ENCODE measurements at regions not wholly inside any gene's neighbourhood (a gene's known extent, or its start where the extent isn't known, plus 50 kb on each side); places are given as distances from the start of the nearest gene placed in this dataset.

GRCh38 chr2:65799141-65799854, 366.9 kb upstream of the SPRED2 start:
- peak in 5 of 8 experiments; percentile 21 to 58 (median 29) for ATAC-seq (replicated peaks in 6 of 8)
- peaks cover 38 to 41% of the 10 kb centered on the region in 2 donors for H3K4me1 ChIP-seq (replicated peaks in 1 of 2)
- H3K4me3 ChIP-seq, result no peak overlapping the region
- in situ Hi-C loops (cut with MboI; ENCODE audit: low pct_unique_long_range_greater_than_20kb in 2 of 9, low sequenced_read_pairs in 9 of 9, unreplicated experiment in 9 of 9), result no loop called here
- WGBS, 10 experiments, result 21 to 100% (median 64%) methylated on average over 1 to 5 of the region's 5 CpGs; no CpG with 5 or more reads in 1 of the 10 experiments
- H3K27ac ChIP-seq, result no peak overlapping the region

- WGBS, 10 experiments, result 37 to 100% (median 70%) methylated on average over 1 to 11 of the region's 11 CpGs; no CpG with 5 or more reads in 4 of the 10 experiments
- in situ Hi-C loops (cut with MboI; ENCODE audit: low pct_unique_long_range_greater_than_20kb in 2 of 9, low sequenced_read_pairs in 9 of 9, unreplicated experiment in 9 of 9), result no loop called here
- no peak overlapping the region for H3K27ac ChIP-seq
- H3K4me1 ChIP-seq (replicated peaks in 1 of 2), result peaks cover 38 to 41% of the 10 kb centered on the region in 2 donors
- no peak overlapping the region for H3K4me3 ChIP-seq
- peak in 2 of 8 experiments; percentile 26 to 30 for ATAC-seq (replicated peaks in 6 of 8)
Measured at GRCh38 chr2:65798641-65799040, 366.2 kb upstream of the SPRED2 start.

GRCh38 chr2:65794994-65795393, 362.6 kb upstream of the SPRED2 start:
- 53 to 100% (median 100%) methylated on average over 1 to 4 of the region's 4 CpGs; no CpG with 5 or more reads in 1 of the 10 experiments for WGBS, 10 experiments
- Histone ChIP-seq H3K27ac (no peak overlapping the region), H3K4me3 (no peak overlapping the region), H3K4me1 (replicated peaks in 1 of 2) (peaks cover 43 to 49% of the 10 kb centered on the region in 2 donors)
- ATAC-seq (replicated peaks in 6 of 8), result no peak
- in situ Hi-C loops (cut with MboI; ENCODE audit: low pct_unique_long_range_greater_than_20kb in 2 of 9, low sequenced_read_pairs in 9 of 9, unreplicated experiment in 9 of 9), result no loop called here

- H3K4me3 ChIP-seq, result no peak overlapping the region
- in situ Hi-C loops (cut with MboI; ENCODE audit: low pct_unique_long_range_greater_than_20kb in 2 of 9, low sequenced_read_pairs in 9 of 9, unreplicated experiment in 9 of 9), result no loop called here
- peak in 5 of 8 experiments; percentile 74 to 87 (median 82) for ATAC-seq (replicated peaks in 6 of 8)
- WGBS, 10 experiments, result 12 to 94% (median 38%) methylated on average over 1 to 9 of the region's 9 CpGs
- H3K4me1 ChIP-seq (replicated peaks in 1 of 2), result peaks cover 23 to 32% of the 10 kb centered on the region in 2 donors
- peak overlapping the region; percentile 23 to 54 for H3K27ac ChIP-seq
Measured at GRCh38 chr2:65791404-65791975, 359.1 kb upstream of the SPRED2 start.

GRCh38 chr2:65790676-65790935, 358.2 kb upstream of the SPRED2 start:
- Histone ChIP-seq H3K4me3 (no peak overlapping the region), H3K4me1 (replicated peaks in 1 of 2) (peaks cover 23 to 37% of the 10 kb centered on the region in 2 donors), H3K27ac (peak overlapping the region; percentile 18 to 40)
- no peak for ATAC-seq (replicated peaks in 6 of 8)
- in situ Hi-C loops (cut with MboI; ENCODE audit: low pct_unique_long_range_greater_than_20kb in 2 of 9, low sequenced_read_pairs in 9 of 9, unreplicated experiment in 9 of 9), result no loop called here
- 72 to 100% (median 96%) methylated on average over 1 to 2 of the region's 2 CpGs; no CpG with 5 or more reads in 4 of the 10 experiments for WGBS, 10 experiments

- Histone ChIP-seq H3K27ac (peak overlapping the region; percentile 18 to 40), H3K4me3 (no peak overlapping the region), H3K4me1 (replicated peaks in 1 of 2) (peaks cover 27 to 42% of the 10 kb centered on the region in 2 donors)
- 69 to 100% (median 95%) methylated on average over 1 to 12 of the region's 30 CpGs; no CpG with 5 or more reads in 3 of the 10 experiments for WGBS, 10 experiments
- no peak for ATAC-seq (replicated peaks in 6 of 8)
- in situ Hi-C loops (cut with MboI; ENCODE audit: low pct_unique_long_range_greater_than_20kb in 2 of 9, low sequenced_read_pairs in 9 of 9, unreplicated experiment in 9 of 9), result no loop called here
Measured at GRCh38 chr2:65789923-65790675, 357.7 kb upstream of the SPRED2 start.

GRCh38 chr2:65788556-65788955, 356.2 kb upstream of the SPRED2 start:
- H3K4me3 ChIP-seq, result no peak overlapping the region
- WGBS, 10 experiments, result 0 to 100% (median 58%) methylated on average over 1 to 5 of the region's 5 CpGs; no CpG with 5 or more reads in 4 of the 10 experiments
- no peak overlapping the region for H3K27ac ChIP-seq
- ATAC-seq (replicated peaks in 6 of 8), result no peak
- peaks cover 29 to 46% of the 10 kb centered on the region in 2 donors for H3K4me1 ChIP-seq (replicated peaks in 1 of 2)
- in situ Hi-C loops (cut with MboI; ENCODE audit: low pct_unique_long_range_greater_than_20kb in 2 of 9, low sequenced_read_pairs in 9 of 9, unreplicated experiment in 9 of 9), result no loop called here

- ATAC-seq (replicated peaks in 6 of 8), result peak in 2 of 8 experiments; percentile 46 to 48
- Histone ChIP-seq H3K4me1 (replicated peaks in 1 of 2) (peaks cover 26 to 37% of the 10 kb centered on the region in 2 donors), H3K27ac (no peak overlapping the region), H3K4me3 (no peak overlapping the region)
- WGBS, 10 experiments, result 0 to 88% (median 0%) methylated on average over 1 of the region's 1 CpG; no CpG with 5 or more reads in 3 of the 10 experiments
- in situ Hi-C loops (cut with MboI; ENCODE audit: low pct_unique_long_range_greater_than_20kb in 2 of 9, low sequenced_read_pairs in 9 of 9, unreplicated experiment in 9 of 9), result no loop called here
Measured at GRCh38 chr2:65786765-65787164, 354.4 kb upstream of the SPRED2 start.

- Histone ChIP-seq H3K27ac (no peak overlapping the region), H3K4me3 (no peak overlapping the region), H3K4me1 (replicated peaks in 1 of 2) (peaks cover 20 to 31% of the 10 kb centered on the region in 2 donors)
- peak in 5 of 8 experiments; percentile 82 to 92 (median 89) for ATAC-seq (replicated peaks in 6 of 8)
- in situ Hi-C loops (cut with MboI; ENCODE audit: low pct_unique_long_range_greater_than_20kb in 2 of 9, low sequenced_read_pairs in 9 of 9, unreplicated experiment in 9 of 9), result no loop called here
- WGBS, 10 experiments, result 17 to 80% (median 48%) methylated on average over 1 to 2 of the region's 2 CpGs; no CpG with 5 or more reads in 6 of the 10 experiments
Measured at GRCh38 chr2:65786007-65786717, 353.8 kb upstream of the SPRED2 start.

- no peak for ATAC-seq (replicated peaks in 6 of 8)
- Histone ChIP-seq H3K27ac (no peak overlapping the region), H3K4me3 (no peak overlapping the region), H3K4me1 (replicated peaks in 1 of 2) (peaks cover 10 to 20% of the 10 kb centered on the region in 2 donors)
- in situ Hi-C loops (cut with MboI; ENCODE audit: low pct_unique_long_range_greater_than_20kb in 2 of 9, low sequenced_read_pairs in 9 of 9, unreplicated experiment in 9 of 9), result no loop called here
- whole genome bisulfite sequencing, 10 experiments, result 36 to 90% (median 79%) methylated on average over 2 to 5 of the region's 5 CpGs; no CpG with 5 or more reads in 1 of the 10 experiments
Measured at GRCh38 chr2:65782996-65783650, 350.7 kb upstream of the SPRED2 start.

GRCh38 chr2:65782186-65782585, 349.8 kb upstream of the SPRED2 start:
- Histone ChIP-seq H3K27ac (no peak overlapping the region), H3K4me1 (replicated peaks in 1 of 2) (peaks cover 10 to 17% of the 10 kb centered on the region in 2 donors), H3K4me3 (no peak overlapping the region)
- in situ Hi-C loops (cut with MboI; ENCODE audit: low pct_unique_long_range_greater_than_20kb in 2 of 9, low sequenced_read_pairs in 9 of 9, unreplicated experiment in 9 of 9), result no loop called here
- no peak for ATAC-seq (replicated peaks in 6 of 8)
- 0 to 100% (median 90%) methylated on average over 1 of the region's 1 CpG; no CpG with 5 or more reads in 3 of the 10 experiments for WGBS, 10 experiments

- in situ Hi-C loops (cut with MboI; ENCODE audit: low pct_unique_long_range_greater_than_20kb in 2 of 9, low sequenced_read_pairs in 9 of 9, unreplicated experiment in 9 of 9), result no loop called here
- ATAC-seq (replicated peaks in 6 of 8), result no peak
- no peak overlapping the region for H3K4me3 ChIP-seq
- no peak overlapping the region for H3K27ac ChIP-seq
- H3K4me1 ChIP-seq (replicated peaks in 1 of 2), result peaks cover 9 to 17% of the 10 kb centered on the region in 2 donors
Measured at GRCh38 chr2:65781756-65782155, 349.4 kb upstream of the SPRED2 start.

Measured in motor neuron (in vitro differentiated cells).